AG04449 (cell line): ENCODE measurements at regions not wholly inside any gene's neighbourhood (a gene's known extent, or its start where the extent isn't known, plus 50 kb on each side); places are given as distances from the start of the nearest gene placed in this dataset.

Source experiments
- CTCF ChIA-PET: fragments of 350-600 bp; formaldehyde crosslinking; extraction: SDS; loops from one replicate; lab custom pipeline; 2021; ENCODE audit warnings: antibody characterized with exemption; lab: Yijun Ruan, JAX
- POLR2A ChIA-PET: fragments of 400-600, 350-600 bp; formaldehyde crosslinking; extraction: SDS; loops from one replicate; lab custom pipeline; 2020; ENCODE audit warnings: antibody characterized with exemption, inconsistent platforms; lab: Yijun Ruan, JAX
- DNase-seq: peaks from one replicate; pipeline ENCODE4 v3.0.0-alpha.2; 2010; ENCODE audit warnings: low read depth, low spot score
- H3K4me3 ChIP-seq: 2 replicates; pipeline ENCODE4 v1.5.1; 2011; ENCODE audit warnings: low read depth, mild to moderate bottlenecking, control low read depth, low read length
- CTCF ChIP-seq: IDR thresholded peaks from one replicate; pipeline ENCODE4 v1.5.1; 2011; ENCODE audit warnings: mild to moderate bottlenecking, moderate library complexity, low read length, control low read depth, inconsistent platforms; ENCODE audit not compliant: insufficient read depth; ENCODE audit errors: missing control alignments

GRCh38 chr2:123283431-123283830 lies 741.7 kb upstream of the CNTNAP5 start:
- no peak overlapping the region for H3K4me3 ChIP-seq
- no peak for DNase-seq
- ChIA-PET POLR2A (no interaction called here), CTCF (no interaction called here)
- TF ChIP-seq CTCF, result no peak

GRCh38 chr2:123303731-123304130 lies 721.4 kb upstream of the CNTNAP5 start:
- CTCF ChIA-PET, result no interaction called here
- POLR2A ChIA-PET, result no interaction called here
- DNase-seq, result no peak
- no peak for TF ChIP-seq CTCF
- H3K4me3 ChIP-seq, result no peak overlapping the region
